ENCODE measurements at regions not wholly inside any gene's neighbourhood (a gene's known extent, or its start where the extent isn't known, plus 50 kb on each side); places are given as distances from the start of the nearest gene placed in this dataset.

GRCh38 chr18:25875551-25876240, 214.7 kb downstream of the SS18 start:
- ATAC-seq (no peak), DNase-seq (no peak)
- TF ChIP-seq CTCF (IDR thresholded peaks at IDR 0.05), result no peak
- Histone ChIP-seq H3K9me3 (no peaks in the 10 kb centered on the region), H3K27ac (no peak overlapping the region), H3K27me3 (no peaks in the 10 kb centered on the region), H3K4me1 (no peaks in the 10 kb centered on the region), H3K4me3 (no peak overlapping the region), H3K36me3 (no peaks in the 10 kb centered on the region)
- intact Hi-C loops (cut with DNase I), result no loop called here

- intact Hi-C loops (cut with DNase I), result no loop called here
- H3K36me3 ChIP-seq, result no peaks in the 10 kb centered on the region
- H3K4me3 ChIP-seq, result no peak overlapping the region
- no peaks in the 10 kb centered on the region for H3K27me3 ChIP-seq
- no peak overlapping the region for H3K27ac ChIP-seq
- ATAC-seq (no peak), DNase-seq (no peak)
- TF ChIP-seq CTCF (IDR thresholded peaks at IDR 0.05), result no peak
- no peaks in the 10 kb centered on the region for H3K4me1 ChIP-seq
- H3K9me3 ChIP-seq, result no peaks in the 10 kb centered on the region
These were observed 216.6 kb downstream of the SS18 start for GRCh38 chr18:25873833-25874232.

- no peaks in the 10 kb centered on the region for H3K4me1 ChIP-seq
- no peak for DNase-seq
- no peak overlapping the region for H3K27ac ChIP-seq
- no peaks in the 10 kb centered on the region for H3K27me3 ChIP-seq
- no peaks in the 10 kb centered on the region for H3K9me3 ChIP-seq
- TF ChIP-seq CTCF (IDR thresholded peaks at IDR 0.05), result no peak
- no peaks in the 10 kb centered on the region for H3K36me3 ChIP-seq
- intact Hi-C loops (cut with DNase I), result no loop called here
- ATAC-seq, result no peak
- H3K4me3 ChIP-seq, result no peak overlapping the region
These were observed 224.1 kb downstream of the SS18 start for GRCh38 chr18:25866331-25866730.

- no peaks in the 10 kb centered on the region for H3K9me3 ChIP-seq
- intact Hi-C loops (cut with DNase I), result no loop called here
- no peak for TF ChIP-seq CTCF (IDR thresholded peaks at IDR 0.05)
- H3K27me3 ChIP-seq, result no peaks in the 10 kb centered on the region
- H3K36me3 ChIP-seq, result no peaks in the 10 kb centered on the region
- no peak for ATAC-seq
- H3K4me3 ChIP-seq, result no peak overlapping the region
- DNase-seq, result no peak
- H3K4me1 ChIP-seq, result no peaks in the 10 kb centered on the region
- H3K27ac ChIP-seq, result no peak overlapping the region
These were observed 227.4 kb downstream of the SS18 start for GRCh38 chr18:25862881-25863600.

- no peaks in the 10 kb centered on the region for H3K27me3 ChIP-seq
- no peak for DNase-seq
- no peak overlapping the region for H3K27ac ChIP-seq
- H3K4me1 ChIP-seq, result no peaks in the 10 kb centered on the region
- no peak for TF ChIP-seq CTCF (IDR thresholded peaks at IDR 0.05)
- no peaks in the 10 kb centered on the region for H3K9me3 ChIP-seq
- H3K36me3 ChIP-seq, result no peaks in the 10 kb centered on the region
- no peak for ATAC-seq
- intact Hi-C loops (cut with DNase I), result no loop called here
- H3K4me3 ChIP-seq, result no peak overlapping the region
These were observed 236.6 kb downstream of the SS18 start for GRCh38 chr18:25853691-25854433.

All from upper lobe of right lung (tissue), 1 donor.